ENCODE measurements at regions not wholly inside any gene's neighbourhood (a gene's known extent, or its start where the extent isn't known, plus 50 kb on each side); places are given as distances from the start of the nearest gene placed in this dataset.
A peak's percentile ranks its signal among the peaks of the same experiment; 100 is the strongest.
"Not testable (repeated sequence)": the region's sequence is repeated elsewhere in the genome, so short reads cannot be mapped to it uniquely, and the experiment has no call there.

- DNase-seq: no peak
These were observed 121.6 kb upstream of the FAM204A start for GRCh38 chr10:118463740-118464139.

GRCh38 chr10:118462401-118462800 is 120.3 kb upstream of the FAM204A start:
- DNase-seq: no peak

- DNase-seq: peak; percentile 53 to 59
These were observed 117.6 kb upstream of the FAM204A start for GRCh38 chr10:118459642-118460193.

- no peak for DNase-seq
These were observed 117.0 kb upstream of the FAM204A start for GRCh38 chr10:118458957-118459641.

- no peak for DNase-seq
These were observed 115.8 kb upstream of the FAM204A start for GRCh38 chr10:118457824-118458428.

- DNase-seq: no peak
These were observed 113.1 kb upstream of the FAM204A start for GRCh38 chr10:118455181-118455695.

- DNase-seq: no peak
These were observed 112.1 kb upstream of the FAM204A start for GRCh38 chr10:118454211-118454610.

- no peak for DNase-seq
These were observed 110.0 kb upstream of the FAM204A start for GRCh38 chr10:118452098-118452497.

- DNase-seq: no peak
These were observed 107.4 kb upstream of the FAM204A start for GRCh38 chr10:118449521-118449920.

GRCh38 chr10:118448744-118449143 is 106.6 kb upstream of the FAM204A start:
- no peak for DNase-seq

GRCh38 chr10:118447478-118448270 is 105.5 kb upstream of the FAM204A start:
- DNase-seq: no peak

- no peak for DNase-seq
These were observed 103.4 kb upstream of the FAM204A start for GRCh38 chr10:118445535-118445934.

- no peak for DNase-seq
These were observed 101.9 kb upstream of the FAM204A start for GRCh38 chr10:118444069-118444468.

- no peak for DNase-seq
These were observed 99.9 kb upstream of the FAM204A start for GRCh38 chr10:118442032-118442431.

- no peak for DNase-seq
These were observed 97.7 kb upstream of the FAM204A start for GRCh38 chr10:118439824-118440223.

- DNase-seq: no peak
These were observed 94.6 kb upstream of the FAM204A start for GRCh38 chr10:118436742-118437141.

- DNase-seq: no peak
These were observed 88.1 kb upstream of the FAM204A start for GRCh38 chr10:118430190-118430589.

- DNase-seq: peak; percentile 67 to 77
These were observed 81.8 kb upstream of the FAM204A start for GRCh38 chr10:118423800-118424442.

GRCh38 chr10:118422241-118422640 is 80.1 kb upstream of the FAM204A start:
- DNase-seq: no peak

- DNase-seq: not testable (repeated sequence)
These were observed 77.9 kb upstream of the FAM204A start for GRCh38 chr10:118420049-118420448.

- no peak for DNase-seq
These were observed 70.8 kb upstream of the FAM204A start for GRCh38 chr10:118412932-118413331.

GRCh38 chr10:118412132-118412760 is 70.1 kb upstream of the FAM204A start:
- no peak for DNase-seq
